ENCODE measurements at regions not wholly inside any gene's neighbourhood (a gene's known extent, or its start where the extent isn't known, plus 50 kb on each side); places are given as distances from the start of the nearest gene placed in this dataset.

DNA sequence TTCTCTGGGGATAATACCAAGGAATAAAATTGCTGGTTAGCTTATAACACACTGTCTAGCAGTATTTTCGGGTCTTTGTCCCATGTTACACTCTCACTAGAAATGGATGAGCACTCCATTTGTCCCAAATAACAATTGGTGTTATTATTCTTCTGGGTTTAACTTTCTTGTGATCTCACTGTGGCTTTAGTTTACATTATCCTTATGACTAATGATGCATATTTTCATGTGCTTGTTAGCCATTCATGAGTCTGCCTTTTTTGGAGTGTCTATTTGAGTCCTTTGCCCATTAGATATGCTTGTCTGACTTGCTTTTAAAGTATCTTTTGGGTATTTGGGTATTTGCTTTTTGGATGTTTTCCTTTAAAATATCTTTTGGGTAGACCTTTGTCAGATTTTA, 372.9 kb upstream of the TENM3 start:
- H3K4me1 ChIP-seq, result no peaks in the 10 kb centered on the region
- H3K9me3 ChIP-seq, result no peaks in the 10 kb centered on the region
- no peak for TF ChIP-seq POLR2A (IDR thresholded peaks at IDR 0.05)
- TF ChIP-seq, protein P1, sequence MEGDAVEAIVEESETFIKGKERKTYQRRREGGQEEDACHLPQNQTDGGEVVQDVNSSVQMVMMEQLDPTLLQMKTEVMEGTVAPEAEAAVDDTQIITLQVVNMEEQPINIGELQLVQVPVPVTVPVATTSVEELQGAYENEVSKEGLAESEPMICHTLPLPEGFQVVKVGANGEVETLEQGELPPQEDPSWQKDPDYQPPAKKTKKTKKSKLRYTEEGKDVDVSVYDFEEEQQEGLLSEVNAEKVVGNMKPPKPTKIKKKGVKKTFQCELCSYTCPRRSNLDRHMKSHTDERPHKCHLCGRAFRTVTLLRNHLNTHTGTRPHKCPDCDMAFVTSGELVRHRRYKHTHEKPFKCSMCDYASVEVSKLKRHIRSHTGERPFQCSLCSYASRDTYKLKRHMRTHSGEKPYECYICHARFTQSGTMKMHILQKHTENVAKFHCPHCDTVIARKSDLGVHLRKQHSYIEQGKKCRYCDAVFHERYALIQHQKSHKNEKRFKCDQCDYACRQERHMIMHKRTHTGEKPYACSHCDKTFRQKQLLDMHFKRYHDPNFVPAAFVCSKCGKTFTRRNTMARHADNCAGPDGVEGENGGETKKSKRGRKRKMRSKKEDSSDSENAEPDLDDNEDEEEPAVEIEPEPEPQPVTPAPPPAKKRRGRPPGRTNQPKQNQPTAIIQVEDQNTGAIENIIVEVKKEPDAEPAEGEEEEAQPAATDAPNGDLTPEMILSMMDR (IDR thresholded peaks at IDR 0.05), result no peak
- no peak overlapping the region for H3K4me3 ChIP-seq
- no peak for DNase-seq
- no peaks in the 10 kb centered on the region for H3K36me3 ChIP-seq (ENCODE audit: low read depth, missing control alignments)
- no peaks in the 10 kb centered on the region for H3K27me3 ChIP-seq
- WGBS, 2 donors, result 70 to 85% methylated on average over 1 of the region's 1 CpG
- intact Hi-C loops (cut with DNase I; ENCODE audit: low total_unique reads), result no loop called here
- no peak overlapping the region for H3K27ac ChIP-seq

DNA sequence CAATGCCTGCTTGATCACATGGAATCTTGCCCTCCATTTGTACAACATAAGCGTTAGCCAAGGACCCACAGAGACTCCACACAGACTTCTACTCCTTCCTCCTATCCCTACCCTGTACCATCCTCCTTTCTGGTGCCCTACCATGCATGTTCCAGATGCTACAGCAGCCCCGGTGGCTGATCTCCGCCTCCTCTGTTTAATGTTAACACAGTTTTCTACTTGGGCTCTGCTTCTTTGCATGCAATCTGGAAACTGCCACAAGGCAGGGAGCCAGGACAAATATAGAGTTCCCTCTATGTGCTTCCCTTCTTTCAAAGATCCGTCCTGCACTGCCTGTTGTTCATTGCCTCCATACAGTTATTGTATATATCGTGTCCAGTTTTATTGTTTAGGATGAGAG, 368.6 kb upstream of the TENM3 start:
- DNase-seq, result no peak
- Histone ChIP-seq H3K36me3 (ENCODE audit: low read depth, missing control alignments) (no peaks in the 10 kb centered on the region), H3K4me1 (no peaks in the 10 kb centered on the region), H3K27me3 (no peaks in the 10 kb centered on the region), H3K27ac (no peak overlapping the region), H3K4me3 (no peak overlapping the region), H3K9me3 (no peaks in the 10 kb centered on the region)
- TF ChIP-seq, protein P1 (IDR thresholded peaks at IDR 0.05), result no peak
- TF ChIP-seq POLR2A (IDR thresholded peaks at IDR 0.05), result no peak
- 78 to 80% methylated on average over 5 of the region's 5 CpGs for WGBS, 2 donors
- intact Hi-C loops (cut with DNase I; ENCODE audit: low total_unique reads), result no loop called here

DNA sequence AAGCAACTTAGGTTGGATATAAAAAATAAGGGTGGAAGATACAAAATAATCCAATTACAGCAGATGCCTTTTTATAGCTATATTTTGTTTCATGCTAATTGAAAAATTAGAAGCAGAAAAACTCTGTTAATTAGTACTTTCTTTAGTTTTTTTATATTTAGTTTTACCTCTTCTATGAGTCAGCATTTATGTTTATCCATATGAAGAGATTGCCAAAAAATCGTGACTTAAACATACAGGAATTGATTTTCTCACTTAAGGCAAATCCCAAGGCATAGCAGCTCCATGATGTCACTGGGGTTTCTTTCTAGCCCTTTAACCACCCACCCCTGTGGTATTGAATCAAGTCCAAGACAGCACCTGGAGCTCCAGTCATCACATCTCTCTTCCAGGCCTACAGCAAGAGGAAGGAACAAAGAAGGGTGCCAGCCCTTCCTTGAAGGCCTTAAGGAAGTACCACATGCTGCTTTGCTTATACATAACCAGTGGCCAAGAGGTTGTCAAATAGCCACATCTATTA, 365.8 kb upstream of the TENM3 start:
- Histone ChIP-seq H3K36me3 (ENCODE audit: low read depth, missing control alignments) (no peaks in the 10 kb centered on the region), H3K4me1 (no peaks in the 10 kb centered on the region), H3K27ac (no peak overlapping the region), H3K27me3 (no peaks in the 10 kb centered on the region), H3K4me3 (no peak overlapping the region), H3K9me3 (no peaks in the 10 kb centered on the region)
- no peak for TF ChIP-seq POLR2A (IDR thresholded peaks at IDR 0.05)
- TF ChIP-seq, protein P1 (IDR thresholded peaks at IDR 0.05), result no peak
- WGBS, 2 donors, result 87 to 94% methylated on average over 1 of the region's 1 CpG
- intact Hi-C loops (cut with DNase I; ENCODE audit: low total_unique reads), result no loop called here
- DNase-seq, result no peak

DNA sequence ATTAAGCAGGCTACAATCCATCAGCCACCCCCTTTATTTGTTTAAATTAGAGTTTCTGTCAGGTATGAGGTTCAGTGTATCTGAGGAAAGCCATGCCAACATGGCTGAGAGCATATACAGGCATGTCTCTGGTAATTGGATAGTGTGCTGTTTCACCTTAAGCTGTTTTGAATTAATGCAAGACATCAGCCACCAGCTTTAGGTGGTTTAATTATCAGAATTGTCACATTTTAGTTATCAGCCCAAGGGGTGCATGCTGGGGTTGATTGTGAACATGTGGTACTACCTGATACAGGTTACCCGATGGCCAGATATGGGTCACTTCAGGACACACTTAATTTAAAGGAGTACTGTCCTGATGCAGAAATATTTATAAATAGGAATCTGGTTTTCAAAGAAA, 353.2 kb upstream of the TENM3 start:
- Histone ChIP-seq H3K36me3 (ENCODE audit: low read depth, missing control alignments) (no peaks in the 10 kb centered on the region), H3K4me3 (no peak overlapping the region), H3K27ac (no peak overlapping the region), H3K9me3 (no peaks in the 10 kb centered on the region), H3K27me3 (no peaks in the 10 kb centered on the region), H3K4me1 (no peaks in the 10 kb centered on the region)
- no peak for DNase-seq
- no peak for TF ChIP-seq POLR2A (IDR thresholded peaks at IDR 0.05)
- TF ChIP-seq, protein P1 (IDR thresholded peaks at IDR 0.05), result no peak
- 91 to 92% methylated on average over 1 of the region's 1 CpG for WGBS, 2 donors
- intact Hi-C loops (cut with DNase I; ENCODE audit: low total_unique reads), result no loop called here

DNA sequence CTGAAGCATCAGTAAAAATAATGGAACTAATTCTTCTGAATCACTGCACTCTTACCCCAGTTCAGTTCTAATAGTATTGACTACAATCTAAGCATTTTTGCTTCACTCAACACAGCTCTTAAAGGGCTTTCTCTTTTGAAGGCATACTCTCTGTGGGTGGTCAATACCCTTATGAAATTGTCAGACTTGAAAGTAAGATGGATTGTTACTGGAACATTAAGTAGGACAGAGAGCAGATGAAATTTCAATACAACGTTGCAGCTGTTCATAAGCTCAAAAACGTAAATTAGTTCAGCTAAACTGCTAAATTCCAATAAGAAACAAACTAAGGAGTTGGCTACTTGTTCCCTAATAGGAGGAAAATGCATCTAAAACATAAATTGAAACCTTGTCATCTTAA, 352.3 kb upstream of the TENM3 start:
- 36 to 67% methylated on average over 2 of the region's 2 CpGs for WGBS, 2 donors
- H3K4me1 ChIP-seq, result no peaks in the 10 kb centered on the region
- no peaks in the 10 kb centered on the region for H3K27me3 ChIP-seq
- H3K9me3 ChIP-seq, result no peaks in the 10 kb centered on the region
- no peak for TF ChIP-seq POLR2A (IDR thresholded peaks at IDR 0.05)
- TF ChIP-seq, protein P1 (IDR thresholded peaks at IDR 0.05), result no peak
- no peak overlapping the region for H3K27ac ChIP-seq
- H3K4me3 ChIP-seq, result no peak overlapping the region
- intact Hi-C loops (cut with DNase I; ENCODE audit: low total_unique reads), result no loop called here
- no peak for DNase-seq
- no peaks in the 10 kb centered on the region for H3K36me3 ChIP-seq (ENCODE audit: low read depth, missing control alignments)
